HEK293T (cell line): ENCODE measurements at regions not wholly inside any gene's neighbourhood (a gene's known extent, or its start where the extent isn't known, plus 50 kb on each side); places are given as distances from the start of the nearest gene placed in this dataset.

ENCODE experiments used
- ARNT ChIP-seq: fragments of 450-650 bp; IDR thresholded peaks from 2 replicates; pipeline ENCODE4 v1.6.1; 2017; ENCODE audit warnings: mild to moderate bottlenecking
- BHLHE40 ChIP-seq: fragments of 450-650 bp; IDR thresholded peaks from 2 replicates; pipeline ENCODE4 v1.6.1; 2016; ENCODE audit warnings: mild to moderate bottlenecking, moderate library complexity, borderline replicate concordance
- CTBP1 ChIP-seq: fragments of 450-650 bp; IDR thresholded peaks from 2 replicates; pipeline ENCODE4 v1.6.1; 2016; ENCODE audit warnings: borderline replicate concordance
- ELF4 ChIP-seq: fragments of 450-650 bp; IDR thresholded peaks from 2 replicates; pipeline ENCODE4 v1.6.1; 2017; ENCODE audit warnings: antibody characterized with exemption
- FOXA1 ChIP-seq: fragments of 450-650 bp; IDR thresholded peaks from 2 replicates; pipeline ENCODE4 v1.6.1; 2016; ENCODE audit warnings: mild to moderate bottlenecking
- FOXK2 ChIP-seq: fragments of 450-650 bp; IDR thresholded peaks from 2 replicates; pipeline ENCODE4 v1.6.1; 2016; ENCODE audit warnings: mild to moderate bottlenecking
- FOXM1 ChIP-seq: fragments of 450-650 bp; IDR thresholded peaks from 2 replicates; pipeline ENCODE4 v1.6.1; 2017; ENCODE audit warnings: mild to moderate bottlenecking, borderline replicate concordance
- HDGF ChIP-seq: fragments of 450-650 bp; IDR thresholded peaks from 2 replicates; pipeline ENCODE4 v1.6.1; 2017; ENCODE audit warnings: antibody characterized with exemption, borderline replicate concordance
- LEF1 ChIP-seq: fragments of 450-650 bp; IDR thresholded peaks from 2 replicates; pipeline ENCODE4 v1.6.1; 2017; ENCODE audit warnings: mild to moderate bottlenecking, borderline replicate concordance
- NFRKB ChIP-seq: fragments of 450-650 bp; IDR thresholded peaks from 2 replicates; pipeline ENCODE4 v1.6.1; 2016; ENCODE audit warnings: mild to moderate bottlenecking, moderate library complexity
- SP1 ChIP-seq: fragments of 450-650 bp; IDR thresholded peaks from 2 replicates; pipeline ENCODE4 v1.6.1; 2017
- SUZ12 ChIP-seq: fragments of 450-650 bp; IDR thresholded peaks from 2 replicates; pipeline ENCODE4 v1.6.1; 2016; ENCODE audit warnings: mild to moderate bottlenecking
- TARDBP ChIP-seq: fragments of 450-650 bp; IDR thresholded peaks from 2 replicates; pipeline ENCODE4 v1.6.1; 2016
- ZNF384 ChIP-seq: fragments of 450-650 bp; IDR thresholded peaks from 2 replicates; pipeline ENCODE4 v1.6.1; 2016

DNA sequence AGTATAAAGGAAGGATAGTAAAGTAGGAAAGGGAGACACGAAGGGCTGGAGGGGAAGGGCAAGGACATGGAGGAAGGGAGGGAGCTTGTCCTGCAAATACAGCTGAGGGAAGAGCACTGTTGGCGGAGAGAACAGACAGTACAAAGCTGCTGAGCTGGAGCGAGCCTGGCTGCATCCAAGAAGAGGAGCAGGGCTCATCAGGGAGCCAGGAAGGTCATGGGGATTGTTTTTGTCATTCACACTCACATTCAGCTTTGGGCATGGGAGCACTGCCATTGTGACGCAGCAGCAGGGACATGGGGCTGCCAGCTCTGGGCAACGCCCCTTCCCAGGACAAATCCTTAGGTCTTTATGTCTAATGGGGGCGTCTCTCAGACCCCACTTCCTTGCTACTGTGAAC is 125.1 kb downstream of the COPS8 start:
- TF ChIP-seq BHLHE40 (no peak), HDGF (no peak), TARDBP (no peak), CTBP1 (no peak), ZNF384 (no peak), FOXM1 (no peak), LEF1 (no peak), FOXK2 (no peak), SUZ12 (no peak), NFRKB (no peak), ARNT (no peak), SP1 (no peak), FOXA1 (no peak), ELF4 (no peak)
